AG04449 (cell line): ENCODE measurements at regions not wholly inside any gene's neighbourhood (a gene's known extent, or its start where the extent isn't known, plus 50 kb on each side); places are given as distances from the start of the nearest gene placed in this dataset.

Source experiments
- CTCF ChIA-PET: fragments of 350-600 bp; formaldehyde crosslinking; extraction: SDS; loops from one replicate; lab custom pipeline; 2021; ENCODE audit warnings: antibody characterized with exemption; lab: Yijun Ruan, JAX
- POLR2A ChIA-PET: fragments of 400-600, 350-600 bp; formaldehyde crosslinking; extraction: SDS; loops from one replicate; lab custom pipeline; 2020; ENCODE audit warnings: antibody characterized with exemption, inconsistent platforms; lab: Yijun Ruan, JAX
- DNase-seq: peaks from one replicate; pipeline ENCODE4 v3.0.0-alpha.2; 2010; ENCODE audit warnings: low read depth, low spot score
- H3K4me3 ChIP-seq: 2 replicates; pipeline ENCODE4 v1.5.1; 2011; ENCODE audit warnings: low read depth, mild to moderate bottlenecking, control low read depth, low read length
- CTCF ChIP-seq: IDR thresholded peaks from one replicate; pipeline ENCODE4 v1.5.1; 2011; ENCODE audit warnings: mild to moderate bottlenecking, moderate library complexity, low read length, control low read depth, inconsistent platforms; ENCODE audit not compliant: insufficient read depth; ENCODE audit errors: missing control alignments

- POLR2A ChIA-PET = interaction anchor here (0.8 kb wide), 1 partner anchor 63 kb away, joined by 3 read pairs; no protein-coding TSS in a partner anchor
- no peak for TF ChIP-seq CTCF
- CTCF ChIA-PET = interaction anchor here (1.4 kb wide), 1 partner anchor 11 kb away, joined by 4 read pairs; no protein-coding TSS in a partner anchor
- DNase-seq = no peak
- H3K4me3 ChIP-seq = no peak overlapping the region
These were observed 88.6 kb downstream of the RIPK4 start for GRCh38 chr21:41678016-41678923.

- H3K4me3 ChIP-seq = no peak overlapping the region
- no peak for DNase-seq
- POLR2A ChIA-PET = no interaction called here
- CTCF ChIA-PET = interaction anchor here (1.4 kb wide), 1 partner anchor 11 kb away, joined by 4 read pairs; no protein-coding TSS in a partner anchor
- no peak for TF ChIP-seq CTCF
These were observed 89.2 kb downstream of the RIPK4 start for GRCh38 chr21:41677671-41678015.

GRCh38 chr21:41676198-41676597 lies 90.7 kb downstream of the RIPK4 start:
- H3K4me3 ChIP-seq = no peak overlapping the region
- DNase-seq = no peak
- ChIA-PET CTCF (interaction anchor here (0.7 to 1.6 kb wide), 3 partner anchors 19 to 138 kb away, joined by 3 read pairs; no protein-coding TSS in a partner anchor), POLR2A (interaction anchor here (0.6 kb wide), 1 partner anchor 18 kb away, joined by 4 read pairs; no protein-coding TSS in a partner anchor)
- no peak for TF ChIP-seq CTCF

- ChIA-PET POLR2A (interaction anchor here (0.6 to 0.7 kb wide), 2 partner anchors 17 to 26 kb away, joined by 4 read pairs; no protein-coding TSS in a partner anchor), CTCF (interaction anchor here (0.7 to 1.6 kb wide), 3 partner anchors 32 to 142 kb away, joined by 3 read pairs; no protein-coding TSS in a partner anchor)
- DNase-seq = no peak
- TF ChIP-seq CTCF = no peak
- H3K4me3 ChIP-seq = no peak overlapping the region
These were observed 91.3 kb downstream of the RIPK4 start for GRCh38 chr21:41675574-41675973.

- CTCF ChIA-PET = interaction anchor here (0.7 to 1.6 kb wide), 6 partner anchors 10 to 142 kb away, joined by 3 to 5 read pairs (median 3); no protein-coding TSS in a partner anchor
- no peak for TF ChIP-seq CTCF
- H3K4me3 ChIP-seq = no peak overlapping the region
- no peak for DNase-seq
- POLR2A ChIA-PET = no interaction called here
These were observed 92.5 kb downstream of the RIPK4 start for GRCh38 chr21:41674402-41674801.
